SW 1271 (cell line): ENCODE measurements at regions not wholly inside any gene's neighbourhood (a gene's known extent, or its start where the extent isn't known, plus 50 kb on each side); places are given as distances from the start of the nearest gene placed in this dataset.

Source experiments
- DNase-seq, 2 experiments: peaks; one replicate each; lab custom pipeline; 2025; lab: John Stamatoyannopoulos, UW

DNA sequence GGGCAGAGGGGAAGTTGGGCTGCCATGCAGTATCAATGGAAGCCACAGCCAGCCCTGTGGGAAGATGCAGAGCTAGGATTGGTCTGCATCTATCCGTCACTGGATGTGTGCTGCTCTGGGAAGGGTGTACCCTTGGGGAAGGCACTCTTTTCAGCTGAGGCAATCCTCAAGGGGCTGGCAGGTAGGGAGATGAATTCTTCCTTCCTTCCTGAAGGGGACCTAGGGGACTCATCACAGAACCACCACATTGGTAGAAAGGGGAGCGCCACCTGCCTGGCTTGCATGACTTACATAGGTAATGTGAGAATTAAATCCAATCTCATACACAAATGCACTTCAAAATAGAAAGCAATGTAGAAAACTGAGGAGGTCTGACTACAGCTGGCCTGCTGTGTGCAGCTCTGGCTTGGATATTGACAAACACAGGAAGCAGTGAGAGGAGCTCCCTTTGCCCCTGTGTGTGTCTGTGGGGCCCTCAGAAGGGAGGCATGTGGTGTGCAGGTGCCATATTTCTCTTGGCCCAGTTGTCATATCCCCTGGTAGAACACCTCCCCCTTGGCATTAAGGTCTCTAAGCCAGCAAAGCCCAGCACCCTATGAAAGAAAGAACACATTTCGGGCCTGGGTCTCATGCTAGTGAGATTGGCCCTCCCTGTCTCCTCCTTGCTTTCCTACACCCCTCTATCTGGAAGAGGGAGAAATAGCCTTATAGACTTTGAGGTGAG is 260.3 kb upstream of the MOCS1 start:
- no peak for DNase-seq

GRCh38 chr6:40192516-40192915 is 258.3 kb upstream of the MOCS1 start:
- DNase-seq, result no peak

GRCh38 chr6:40188931-40189330 is 254.7 kb upstream of the MOCS1 start:
- no peak for DNase-seq

DNA sequence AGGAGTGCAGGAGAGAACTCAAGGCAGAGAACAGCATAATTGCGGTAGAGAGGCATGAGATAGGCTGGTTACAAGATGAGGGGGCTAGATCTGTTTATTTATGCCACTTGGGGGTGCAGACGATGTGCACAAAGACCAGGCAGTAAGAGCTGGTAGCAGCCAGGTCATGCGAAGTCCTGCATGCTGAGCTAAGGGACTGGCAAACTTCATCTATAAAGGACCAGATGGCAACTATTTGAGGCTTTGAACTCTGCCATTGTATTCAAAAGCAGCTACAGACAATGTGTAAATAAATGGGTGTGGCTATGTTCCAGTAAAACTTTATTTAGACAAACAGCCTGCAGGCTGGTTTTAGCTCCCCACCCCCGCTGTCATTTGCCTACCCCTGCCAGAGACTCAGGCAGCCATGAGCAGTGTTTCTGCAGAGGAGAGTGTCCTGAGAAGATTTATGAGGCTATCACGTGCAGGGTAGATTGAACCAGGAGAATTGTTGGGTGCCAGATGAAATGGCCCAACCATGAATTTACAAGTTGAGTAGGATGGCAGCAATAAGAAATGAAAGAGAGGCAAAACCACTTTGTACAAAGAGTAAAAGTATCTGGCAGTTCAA is 253.4 kb upstream of the MOCS1 start:
- DNase-seq, result no peak

DNA sequence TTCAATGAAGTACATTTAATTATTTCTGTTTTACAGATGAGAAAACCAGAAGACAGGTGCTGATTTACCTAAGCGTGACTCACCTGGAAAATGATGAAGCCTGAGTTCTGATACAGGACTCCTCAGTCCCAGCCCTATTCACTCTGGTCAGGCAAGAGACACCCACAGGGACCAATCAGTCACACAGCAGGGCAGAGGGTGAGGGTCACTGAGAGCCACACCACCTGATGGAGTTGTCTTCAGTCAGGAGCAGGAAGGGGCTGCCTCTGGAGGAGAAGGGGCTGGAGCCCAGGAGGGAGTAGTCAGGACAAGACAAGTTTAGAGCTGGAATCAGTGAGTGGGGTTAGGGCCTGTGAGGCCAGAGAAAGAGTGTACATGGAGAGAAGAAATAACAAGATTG is 251.2 kb upstream of the MOCS1 start:
- DNase-seq, result no peak

DNA sequence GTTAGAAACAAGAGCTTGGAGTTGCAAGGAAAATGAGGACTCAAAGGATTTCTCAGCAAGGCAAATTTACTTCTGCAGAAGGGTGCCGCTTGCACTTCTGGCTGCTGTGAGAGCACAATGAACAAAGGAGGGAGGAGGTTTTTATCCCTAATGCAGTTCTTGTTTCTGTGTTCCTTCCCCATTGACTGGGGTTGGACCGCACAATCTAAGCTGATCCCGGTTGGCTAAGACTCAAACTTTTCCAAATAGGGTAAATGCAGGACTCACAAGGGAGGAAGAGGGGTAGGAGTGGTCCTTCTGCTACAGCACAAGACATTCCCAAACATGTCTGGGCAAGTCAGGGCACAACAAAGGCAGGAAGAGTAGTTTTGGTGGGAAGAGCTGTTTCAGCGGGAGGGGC is 249.6 kb upstream of the MOCS1 start:
- no peak for DNase-seq

- DNase-seq, result no peak
These were observed 247.1 kb upstream of the MOCS1 start for GRCh38 chr6:40181367-40181766.

- no peak for DNase-seq
These were observed 246.0 kb upstream of the MOCS1 start for GRCh38 chr6:40180271-40180670.

- no peak for DNase-seq
These were observed 245.2 kb upstream of the MOCS1 start for GRCh38 chr6:40179496-40179895.

- DNase-seq, result no peak
These were observed 243.3 kb upstream of the MOCS1 start for GRCh38 chr6:40177598-40177997.

GRCh38 chr6:40176152-40176551 is 241.9 kb upstream of the MOCS1 start:
- DNase-seq, result no peak

GRCh38 chr6:40172272-40172671 is 238.0 kb upstream of the MOCS1 start:
- no peak for DNase-seq

DNA sequence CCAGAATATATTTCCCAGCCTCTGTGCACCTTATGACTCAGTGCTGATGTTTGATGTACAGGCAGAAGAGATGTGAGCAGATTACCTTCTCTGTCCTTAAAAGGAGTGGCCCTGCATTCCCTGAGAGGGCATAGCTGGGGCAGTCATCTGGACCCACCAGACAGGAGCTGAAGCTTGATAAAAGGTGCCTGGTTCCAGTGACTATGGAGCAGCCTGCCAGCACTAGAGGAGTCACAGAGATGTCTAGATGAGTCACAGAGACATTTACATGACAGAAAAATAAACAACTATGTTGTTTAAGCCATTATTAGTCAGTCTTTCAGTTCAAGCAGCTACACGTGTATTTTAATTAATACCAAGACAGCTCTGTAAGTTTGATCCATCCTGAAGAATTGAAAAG is 237.1 kb upstream of the MOCS1 start:
- DNase-seq, result no peak

- no peak for DNase-seq
These were observed 236.6 kb upstream of the MOCS1 start for GRCh38 chr6:40170856-40171255.

DNA sequence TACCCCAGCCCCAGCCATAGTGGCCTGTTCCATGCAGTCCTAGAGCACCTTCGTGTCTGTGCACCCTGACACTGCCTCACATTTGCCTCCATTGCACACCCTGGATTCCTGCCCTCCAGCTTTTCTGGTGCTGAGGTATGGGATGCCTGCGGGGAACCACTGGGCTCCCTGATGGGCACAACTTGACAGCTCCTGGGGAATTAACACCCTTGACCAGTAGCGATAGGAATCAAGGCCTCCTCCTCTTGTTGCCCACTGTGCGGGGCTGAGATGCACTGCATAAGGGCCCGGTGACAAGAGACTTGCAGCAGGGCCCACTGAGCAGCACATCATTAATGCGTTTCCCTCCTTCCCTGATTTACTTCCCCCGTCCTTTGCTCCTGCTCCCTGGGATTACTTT is 235.6 kb upstream of the MOCS1 start:
- no peak for DNase-seq

DNA sequence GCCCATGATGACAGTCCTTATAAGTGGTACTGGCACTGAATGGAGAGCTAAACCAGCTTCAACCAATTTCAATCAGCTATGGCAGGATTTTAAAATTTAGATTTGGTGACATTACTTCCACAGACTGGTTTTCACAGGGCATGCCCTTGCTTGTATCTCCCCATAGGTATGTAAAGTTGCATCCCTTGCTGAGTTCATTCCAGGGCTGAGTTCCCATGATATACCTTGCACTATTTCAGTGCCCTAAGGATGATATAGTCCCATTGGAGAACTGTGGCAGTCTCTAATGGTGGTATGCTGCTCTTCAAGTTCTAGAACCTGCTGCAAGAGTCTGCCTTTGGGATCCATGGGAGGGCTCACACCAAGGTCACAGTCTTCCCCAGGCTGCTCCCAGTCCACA is 232.7 kb upstream of the MOCS1 start:
- DNase-seq, result no peak

DNA sequence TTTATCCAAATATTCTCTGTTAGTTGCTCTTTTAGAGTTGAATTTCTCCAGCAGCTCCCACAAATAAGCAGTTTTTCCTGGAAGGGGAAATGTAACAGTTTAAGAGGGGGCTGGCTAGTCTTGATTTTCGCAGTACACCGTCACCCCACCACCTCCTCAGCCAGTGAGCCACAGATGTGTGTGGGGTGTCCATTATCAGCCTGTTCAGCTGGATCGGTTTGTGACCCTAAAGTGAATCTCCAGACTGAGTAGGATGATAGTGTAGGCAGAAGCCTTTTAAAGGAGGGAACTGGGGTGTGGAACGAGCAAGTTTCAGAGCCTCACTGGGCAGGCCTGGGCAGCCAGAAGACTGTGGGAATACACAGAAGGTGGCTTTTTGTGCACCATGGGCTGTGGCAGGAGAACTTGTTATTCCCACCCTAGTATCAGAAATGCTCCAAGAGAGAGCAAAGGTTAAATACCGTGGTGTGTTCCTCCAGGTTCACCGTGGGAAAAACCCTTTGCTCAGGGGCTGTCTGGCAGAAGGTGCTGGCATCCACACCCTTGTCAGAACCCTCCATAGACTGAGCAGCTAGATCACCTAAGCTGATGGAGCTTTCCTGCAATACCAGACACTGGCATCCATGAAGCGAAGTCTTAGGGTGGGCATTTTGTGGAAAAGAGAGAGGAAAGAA is 230.9 kb upstream of the MOCS1 start:
- no peak for DNase-seq

DNA sequence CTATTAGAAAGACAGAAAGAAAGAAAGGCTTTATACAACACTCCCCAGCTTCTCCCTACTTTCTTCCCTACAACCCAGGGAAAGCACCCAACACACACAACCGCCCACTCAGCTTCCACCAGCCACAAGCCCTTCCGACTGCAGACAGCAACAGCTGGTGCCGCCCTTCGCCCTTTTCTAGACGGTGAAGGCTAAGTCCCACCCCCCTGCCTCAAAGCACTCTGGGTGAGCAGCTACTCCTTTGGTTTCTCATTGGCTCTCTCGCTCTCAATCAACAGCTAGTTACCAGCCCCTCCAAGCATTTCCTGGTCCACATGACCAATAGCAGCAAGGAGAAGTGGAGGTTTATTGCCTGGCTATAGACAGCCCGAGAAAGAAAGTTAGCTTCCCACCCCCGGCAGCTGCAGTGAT is 230.1 kb upstream of the MOCS1 start:
- no peak for DNase-seq

- no peak for DNase-seq
These were observed 229.7 kb upstream of the MOCS1 start for GRCh38 chr6:40163924-40164323.

DNA sequence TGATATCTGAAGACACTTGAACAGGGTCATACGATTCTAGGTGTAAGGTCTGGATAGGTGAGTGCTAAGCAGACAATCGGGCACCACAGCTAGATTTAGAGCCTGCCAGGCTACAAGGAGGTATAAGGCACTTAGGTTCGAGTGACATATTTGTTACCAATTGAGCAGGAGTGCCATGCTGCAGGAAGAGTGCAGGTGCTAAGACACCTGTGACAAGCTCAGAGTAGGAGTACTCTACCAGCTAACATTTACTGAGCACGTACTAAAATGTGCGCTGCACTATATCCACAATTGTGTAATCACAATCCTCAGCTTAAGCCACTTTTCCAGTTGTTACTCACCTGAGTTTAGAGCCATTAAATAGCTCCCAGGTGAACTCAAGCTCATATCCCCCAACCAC is 227.8 kb upstream of the MOCS1 start:
- no peak for DNase-seq

DNA sequence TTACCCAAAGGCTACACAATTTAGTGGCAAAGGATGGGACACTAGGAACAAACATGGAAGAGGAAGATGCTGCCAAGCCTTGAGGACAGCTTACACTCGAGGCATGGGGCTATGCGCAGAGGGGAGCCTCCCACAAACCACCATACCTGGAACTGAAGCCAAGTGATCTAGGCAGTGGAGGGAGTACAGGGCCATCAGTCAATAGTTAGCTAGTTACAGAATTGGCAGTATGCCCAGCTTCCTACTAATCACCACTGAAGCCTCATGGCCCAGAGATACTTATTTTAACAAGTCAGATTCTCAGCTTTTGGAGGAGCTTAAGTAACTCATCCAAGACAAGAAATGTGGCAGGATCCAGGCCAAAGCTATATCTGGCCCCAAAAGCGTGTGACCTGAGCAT is 226.6 kb upstream of the MOCS1 start:
- no peak for DNase-seq

GRCh38 chr6:40159865-40160264 is 225.6 kb upstream of the MOCS1 start:
- no peak for DNase-seq

- DNase-seq, result no peak
These were observed 218.6 kb upstream of the MOCS1 start for GRCh38 chr6:40152701-40153436.
